Fibroblast of lung (primary cell): ENCODE measurements at regions not wholly inside any gene's neighbourhood (a gene's known extent, or its start where the extent isn't known, plus 50 kb on each side); places are given as distances from the start of the nearest gene placed in this dataset.

ENCODE experiments used
- EZH2 ChIP-seq: IDR thresholded peaks from 2 replicates; pipeline ENCODE4 v1.5.1; 2012; ENCODE audit warnings: low read length, control low read depth, mild to moderate bottlenecking; ENCODE audit errors: missing control alignments
- TF ChIP-seq, protein P1 (sequence below), 2 donors: IDR thresholded peaks in 1 of 2; conservative IDR thresholded peaks in 1 of 2; 1 replicate in 1 of 2; 2 replicates in 1 of 2; pipeline ENCODE4 v1.5.1; 2011 to 2012; ENCODE audit warnings: low read length in 2 of 2, control low read depth in 1 of 2, inconsistent platforms in 1 of 2, low read depth in 1 of 2, mild to moderate bottlenecking in 1 of 2

- TF ChIP-seq, protein P1, sequence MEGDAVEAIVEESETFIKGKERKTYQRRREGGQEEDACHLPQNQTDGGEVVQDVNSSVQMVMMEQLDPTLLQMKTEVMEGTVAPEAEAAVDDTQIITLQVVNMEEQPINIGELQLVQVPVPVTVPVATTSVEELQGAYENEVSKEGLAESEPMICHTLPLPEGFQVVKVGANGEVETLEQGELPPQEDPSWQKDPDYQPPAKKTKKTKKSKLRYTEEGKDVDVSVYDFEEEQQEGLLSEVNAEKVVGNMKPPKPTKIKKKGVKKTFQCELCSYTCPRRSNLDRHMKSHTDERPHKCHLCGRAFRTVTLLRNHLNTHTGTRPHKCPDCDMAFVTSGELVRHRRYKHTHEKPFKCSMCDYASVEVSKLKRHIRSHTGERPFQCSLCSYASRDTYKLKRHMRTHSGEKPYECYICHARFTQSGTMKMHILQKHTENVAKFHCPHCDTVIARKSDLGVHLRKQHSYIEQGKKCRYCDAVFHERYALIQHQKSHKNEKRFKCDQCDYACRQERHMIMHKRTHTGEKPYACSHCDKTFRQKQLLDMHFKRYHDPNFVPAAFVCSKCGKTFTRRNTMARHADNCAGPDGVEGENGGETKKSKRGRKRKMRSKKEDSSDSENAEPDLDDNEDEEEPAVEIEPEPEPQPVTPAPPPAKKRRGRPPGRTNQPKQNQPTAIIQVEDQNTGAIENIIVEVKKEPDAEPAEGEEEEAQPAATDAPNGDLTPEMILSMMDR (conservative IDR thresholded peaks at IDR 0.05 in 1 of 2, IDR thresholded peaks at IDR 0.05 in 1 of 2; ENCODE audit: low read depth in 1 of 2, low read length in 2 of 2) = no peak
- no peak for TF ChIP-seq EZH2
These were observed 202.9 kb downstream of the ACTL7B start for GRCh38 chr9:108652851-108653250.
